ENCODE measurements at regions not wholly inside any gene's neighbourhood (a gene's known extent, or its start where the extent isn't known, plus 50 kb on each side); places are given as distances from the start of the nearest gene placed in this dataset.

DNA sequence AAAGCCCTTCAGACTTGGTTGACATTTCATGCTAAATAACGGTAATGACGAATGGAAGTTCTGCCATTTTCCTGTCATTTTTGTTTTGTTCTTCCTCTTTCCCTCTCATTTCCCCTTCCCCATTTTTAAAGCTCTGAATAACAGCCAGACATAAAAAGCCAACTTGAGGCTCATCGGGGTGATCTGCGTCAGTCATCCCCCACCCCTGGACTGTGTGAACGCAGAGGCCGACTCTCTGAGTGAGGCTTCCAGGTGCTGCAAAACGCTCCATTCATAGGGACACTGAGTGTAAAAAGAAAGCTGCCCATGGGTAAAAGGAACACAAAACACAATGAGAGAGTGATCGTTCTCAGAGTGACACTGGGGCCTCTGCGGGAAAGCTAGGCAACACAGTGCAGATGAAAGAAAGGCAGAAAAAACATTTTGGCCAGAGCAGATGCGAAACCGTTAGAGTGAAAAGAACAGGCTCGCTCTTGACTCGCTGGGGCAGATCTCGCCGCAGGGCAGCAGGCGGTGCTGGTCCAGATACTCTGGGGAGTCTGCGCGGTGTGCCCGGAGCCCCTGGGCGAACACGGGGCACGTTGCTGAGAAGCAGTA lies 684.8 kb downstream of the QKI start:
- no peak for TF ChIP-seq EZH2 (IDR thresholded peaks at IDR 0.05; ENCODE audit: insufficient read depth, low read length)
- TF ChIP-seq, protein P1, sequence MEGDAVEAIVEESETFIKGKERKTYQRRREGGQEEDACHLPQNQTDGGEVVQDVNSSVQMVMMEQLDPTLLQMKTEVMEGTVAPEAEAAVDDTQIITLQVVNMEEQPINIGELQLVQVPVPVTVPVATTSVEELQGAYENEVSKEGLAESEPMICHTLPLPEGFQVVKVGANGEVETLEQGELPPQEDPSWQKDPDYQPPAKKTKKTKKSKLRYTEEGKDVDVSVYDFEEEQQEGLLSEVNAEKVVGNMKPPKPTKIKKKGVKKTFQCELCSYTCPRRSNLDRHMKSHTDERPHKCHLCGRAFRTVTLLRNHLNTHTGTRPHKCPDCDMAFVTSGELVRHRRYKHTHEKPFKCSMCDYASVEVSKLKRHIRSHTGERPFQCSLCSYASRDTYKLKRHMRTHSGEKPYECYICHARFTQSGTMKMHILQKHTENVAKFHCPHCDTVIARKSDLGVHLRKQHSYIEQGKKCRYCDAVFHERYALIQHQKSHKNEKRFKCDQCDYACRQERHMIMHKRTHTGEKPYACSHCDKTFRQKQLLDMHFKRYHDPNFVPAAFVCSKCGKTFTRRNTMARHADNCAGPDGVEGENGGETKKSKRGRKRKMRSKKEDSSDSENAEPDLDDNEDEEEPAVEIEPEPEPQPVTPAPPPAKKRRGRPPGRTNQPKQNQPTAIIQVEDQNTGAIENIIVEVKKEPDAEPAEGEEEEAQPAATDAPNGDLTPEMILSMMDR (IDR thresholded peaks at IDR 0.05; ENCODE audit: insufficient read depth, low read depth, low read length): no peak
